Neural cell (in vitro differentiated cells): ENCODE measurements at regions not wholly inside any gene's neighbourhood (a gene's known extent, or its start where the extent isn't known, plus 50 kb on each side); places are given as distances from the start of the nearest gene placed in this dataset.

ENCODE experiments used
- H2AFZ ChIP-seq: fragments of 200-600, 300-800 bp; sonication (generic), shearing (Covaris generic); 2 replicates; pipeline ENCODE4 v1.6.0; 2014; ENCODE audit warnings: low read depth, mild to moderate bottlenecking, antibody characterized with exemption, low read length, moderate library complexity
- H3F3A ChIP-seq: fragments of 200-600 bp; shearing (Covaris generic); 2 replicates; pipeline ENCODE4 v1.6.1; 2016; ENCODE audit warnings: mild to moderate bottlenecking, moderate library complexity, mixed read lengths, antibody characterized with exemption, low read length; ENCODE audit not compliant: insufficient read depth, poor library complexity, severe bottlenecking
- H3K27ac ChIP-seq: fragments of 200-600, 300-800 bp; sonication (generic), shearing (Covaris generic); 2 replicates; pipeline ENCODE4 v1.5.1; 2014; ENCODE audit warnings: mild to moderate bottlenecking, low read length, moderate library complexity
- H3K27me3 ChIP-seq: fragments of 300-800, 200-600 bp; sonication (generic), shearing (Covaris generic); 2 replicates; pipeline ENCODE4 v1.6.0; 2014; ENCODE audit warnings: mild to moderate bottlenecking, low read depth, low read length, moderate library complexity; ENCODE audit not compliant: insufficient read depth
- H3K36me3 ChIP-seq: fragments of 300-800, 200-600 bp; sonication (generic), shearing (Covaris generic); 2 replicates; pipeline ENCODE4 v1.5.1; 2014; ENCODE audit warnings: mild to moderate bottlenecking, antibody characterized with exemption, low read length, moderate library complexity; ENCODE audit not compliant: insufficient read depth
- H3K4me2 ChIP-seq: fragments of 300-800, 200-600 bp; sonication (generic), shearing (Covaris generic); 2 replicates; pipeline ENCODE4 v1.6.0; 2014; ENCODE audit warnings: mild to moderate bottlenecking, low read length
- H3K4me3 ChIP-seq: fragments of 300-800, 200-600 bp; sonication (generic), shearing (Covaris generic); 2 replicates; pipeline ENCODE4 v1.5.1; 2014; ENCODE audit warnings: mild to moderate bottlenecking, low read length, moderate library complexity
- H3K79me2 ChIP-seq: fragments of 200-600 bp; shearing (Covaris generic); replicated peaks from 2 replicates; pipeline ENCODE4 v1.6.0; 2014; ENCODE audit warnings: mild to moderate bottlenecking, low read length, moderate library complexity; ENCODE audit not compliant: insufficient read depth
- H3K9ac ChIP-seq: fragments of 300-800, 200-600 bp; sonication (generic), shearing (Covaris generic); 2 replicates; pipeline ENCODE4 v1.6.1; 2016; ENCODE audit warnings: mild to moderate bottlenecking, low read length, mixed read lengths
- H3K9me2 ChIP-seq: fragments of 200-600 bp; shearing (Covaris generic); 2 replicates; pipeline ENCODE4 v1.6.1; 2016; ENCODE audit warnings: mild to moderate bottlenecking, low read length, mixed read lengths; ENCODE audit not compliant: insufficient read depth
- H3K9me3 ChIP-seq: fragments of 200-600, 300-800 bp; sonication (generic), shearing (Covaris generic); 2 replicates; pipeline ENCODE4 v1.6.1; 2016; ENCODE audit warnings: mild to moderate bottlenecking, mixed run types, low read length, moderate library complexity, mixed read lengths
- H4K20me1 ChIP-seq: fragments of 200-600 bp; shearing (Covaris generic); 2 replicates; pipeline ENCODE4 v1.6.1; 2016; ENCODE audit warnings: mild to moderate bottlenecking, mixed run types; ENCODE audit not compliant: insufficient read depth
- CTCF ChIP-seq: fragments of 450-650 bp; IDR thresholded peaks from 2 replicates; pipeline ENCODE4 v1.5.1; 2014; ENCODE audit warnings: antibody characterized with exemption, mild to moderate bottlenecking, moderate library complexity; ENCODE audit not compliant: poor library complexity, severe bottlenecking
- EP300 ChIP-seq: fragments of 450-650 bp; conservative IDR thresholded peaks from 2 replicates; pipeline ENCODE4 v1.6.1; 2014; ENCODE audit warnings: antibody characterized with exemption, mild to moderate bottlenecking, moderate library complexity; ENCODE audit not compliant: poor library complexity, severe bottlenecking
- EZH2 ChIP-seq: fragments of 200-600, 300-800 bp; shearing (Covaris generic), sonication (generic); IDR thresholded peaks from 2 replicates; pipeline ENCODE4 v1.6.1; 2014; ENCODE audit warnings: antibody characterized with exemption, low read length, borderline replicate concordance, mild to moderate bottlenecking; ENCODE audit not compliant: insufficient read depth, poor library complexity, severe bottlenecking
- MXI1 ChIP-seq: fragments of 450-650 bp; conservative IDR thresholded peaks from 2 replicates; pipeline ENCODE4 v1.6.1; 2014; ENCODE audit warnings: antibody characterized with exemption, mild to moderate bottlenecking; ENCODE audit not compliant: poor library complexity, severe bottlenecking
- POLR2AphosphoS5 ChIP-seq: IDR thresholded peaks from 2 replicates; pipeline ENCODE4 v1.6.1; 2012
- RAD21 ChIP-seq: fragments of 450-650 bp; conservative IDR thresholded peaks from 2 replicates; pipeline ENCODE4 v1.6.1; 2014; ENCODE audit warnings: antibody characterized with exemption, mild to moderate bottlenecking, moderate library complexity
- REST ChIP-seq: IDR thresholded peaks from 2 replicates; pipeline ENCODE4 v1.6.1; 2012; ENCODE audit warnings: borderline replicate concordance
- SMC3 ChIP-seq: fragments of 450-650 bp; conservative IDR thresholded peaks from 2 replicates; pipeline ENCODE4 v1.6.1; 2014; ENCODE audit warnings: antibody characterized with exemption, mild to moderate bottlenecking, moderate library complexity; ENCODE audit not compliant: poor library complexity
- TAF1 ChIP-seq: IDR thresholded peaks from 2 replicates; pipeline ENCODE4 v1.6.1; 2012; ENCODE audit warnings: low read depth

DNA sequence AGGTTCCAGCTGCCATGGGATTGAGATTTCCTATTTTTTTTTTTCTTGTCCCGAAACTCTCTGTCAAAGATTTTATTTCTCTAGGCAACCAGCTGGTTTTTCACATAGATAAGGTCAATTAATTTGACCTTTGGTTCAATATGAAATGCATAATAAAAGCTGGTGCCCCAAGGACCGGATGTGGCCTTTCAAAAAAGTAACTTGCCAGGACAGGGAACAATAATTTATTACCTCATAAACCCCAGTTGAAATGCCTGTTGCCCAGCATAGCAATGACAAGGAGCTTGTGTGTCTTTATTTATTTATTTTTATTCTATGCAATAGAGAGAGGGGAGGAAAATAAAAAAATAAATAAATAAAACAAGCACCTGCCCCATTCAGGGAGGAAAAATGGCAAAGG lies 472.7 kb downstream of the KCNJ2 start:
- H3K79me2 ChIP-seq = no peaks in the 10 kb centered on the region
- H3K36me3 ChIP-seq = no peaks in the 10 kb centered on the region
- no peak overlapping the region for H3K4me2 ChIP-seq
- H3K9me2 ChIP-seq = no peaks in the 10 kb centered on the region
- no peak overlapping the region for H3K9ac ChIP-seq
- H3K9me3 ChIP-seq = peaks cover 6% of the 10 kb centered on the region
- H4K20me1 ChIP-seq = no peaks in the 10 kb centered on the region
- no peak overlapping the region for H2AFZ ChIP-seq
- no peak for TF ChIP-seq POLR2AphosphoS5
- no peak for TF ChIP-seq EZH2
- TF ChIP-seq REST = no peak
- TF ChIP-seq TAF1 = no peak
- TF ChIP-seq SMC3 = no peak
- TF ChIP-seq RAD21 = no peak
- TF ChIP-seq EP300 = no peak
- TF ChIP-seq CTCF = no peak
- TF ChIP-seq MXI1 = no peak
- H3F3A ChIP-seq = no peaks in the 10 kb centered on the region
- no peak overlapping the region for H3K27ac ChIP-seq
- H3K27me3 ChIP-seq = no peaks in the 10 kb centered on the region
- no peak overlapping the region for H3K4me3 ChIP-seq

DNA sequence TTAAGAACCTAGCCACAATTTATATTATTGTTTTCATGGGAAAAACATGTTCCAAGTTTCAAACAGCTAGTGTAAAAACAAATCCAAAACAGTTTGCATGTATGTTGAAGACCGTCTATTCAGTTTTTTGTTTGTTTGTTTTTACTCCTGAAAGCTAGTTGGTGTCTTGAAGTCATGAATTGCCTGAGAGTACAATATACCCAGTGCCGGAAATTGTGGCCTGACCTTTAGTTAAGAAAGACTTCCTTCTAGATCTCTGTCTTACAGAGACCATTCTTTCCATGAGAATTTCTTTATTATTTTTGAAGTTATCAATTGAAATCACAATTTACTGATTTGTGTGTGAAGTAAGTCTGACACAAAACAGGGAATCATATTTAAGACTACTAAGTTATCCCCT lies 474.8 kb downstream of the KCNJ2 start:
- no peak overlapping the region for H2AFZ ChIP-seq
- no peak for TF ChIP-seq SMC3
- TF ChIP-seq MXI1 = no peak
- no peak for TF ChIP-seq TAF1
- no peak for TF ChIP-seq EZH2
- TF ChIP-seq CTCF = no peak
- TF ChIP-seq POLR2AphosphoS5 = no peak
- TF ChIP-seq EP300 = no peak
- no peak for TF ChIP-seq RAD21
- no peak for TF ChIP-seq REST

More for the DNA sequence above, 474.8 kb downstream of the KCNJ2 start:
- Histone ChIP-seq H3K79me2 (no peaks in the 10 kb centered on the region), H3F3A (no peaks in the 10 kb centered on the region), H3K27ac (no peak overlapping the region), H3K4me2 (no peak overlapping the region), H3K36me3 (no peaks in the 10 kb centered on the region), H3K9ac (no peak overlapping the region), H3K27me3 (no peaks in the 10 kb centered on the region), H4K20me1 (no peaks in the 10 kb centered on the region), H3K9me2 (no peaks in the 10 kb centered on the region), H3K9me3 (peaks cover 6% of the 10 kb centered on the region), H3K4me3 (no peak overlapping the region)
